NCI-H460 (cell line): ENCODE measurements at regions not wholly inside any gene's neighbourhood (a gene's known extent, or its start where the extent isn't known, plus 50 kb on each side); places are given as distances from the start of the nearest gene placed in this dataset.
A peak's percentile ranks its signal among the peaks of the same experiment; 100 is the strongest.
"Not testable (repeated sequence)": the region's sequence is repeated elsewhere in the genome, so short reads cannot be mapped to it uniquely, and the experiment has no call there.

ENCODE experiments used
- DNase-seq: peaks from one replicate; pipeline ENCODE4 v3.0.0-alpha.2; 2016; ENCODE audit warnings: low read depth; ENCODE audit errors: extremely low read depth

DNA sequence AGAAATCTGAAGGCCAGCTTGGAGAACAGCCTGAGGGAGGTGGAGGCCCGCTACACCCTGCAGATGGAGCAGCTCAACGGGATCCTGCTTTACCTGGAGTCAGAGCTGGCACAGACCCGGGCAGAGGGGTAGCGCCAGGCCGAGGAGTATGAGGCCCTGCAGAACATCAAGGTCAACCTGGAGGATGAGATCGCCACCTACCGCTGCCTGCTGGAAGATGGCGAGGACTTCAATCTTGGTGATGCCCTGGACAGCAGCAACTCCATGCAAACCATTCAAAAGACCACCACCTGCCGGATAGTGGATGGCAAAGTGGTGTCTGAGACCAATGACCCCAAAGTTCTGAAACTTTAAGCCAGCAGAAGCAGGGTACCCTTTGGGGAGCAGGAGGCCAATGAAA, 318.4 kb downstream of the ZFHX3 start:
- DNase-seq = not testable (repeated sequence)

DNA sequence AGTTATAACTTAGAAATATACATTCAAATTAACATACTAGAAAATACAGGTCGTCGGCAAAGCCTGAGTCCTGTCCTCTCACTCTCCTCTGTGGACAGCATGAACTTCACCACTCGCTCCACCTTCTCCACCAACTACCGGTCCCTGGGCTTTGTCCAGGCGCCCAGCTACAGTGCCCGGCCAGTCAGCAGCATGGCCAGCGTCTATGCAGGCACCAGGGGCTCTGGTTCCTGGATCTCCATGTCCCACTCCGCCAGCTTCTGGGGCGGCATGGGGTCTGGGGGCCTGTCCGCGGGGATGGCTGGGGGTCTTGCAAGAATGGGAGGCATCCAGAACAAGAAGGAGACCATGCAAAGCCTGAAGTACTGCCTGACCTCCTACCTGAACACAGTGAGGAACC, 319.4 kb downstream of the ZFHX3 start:
- DNase-seq = no peak

DNA sequence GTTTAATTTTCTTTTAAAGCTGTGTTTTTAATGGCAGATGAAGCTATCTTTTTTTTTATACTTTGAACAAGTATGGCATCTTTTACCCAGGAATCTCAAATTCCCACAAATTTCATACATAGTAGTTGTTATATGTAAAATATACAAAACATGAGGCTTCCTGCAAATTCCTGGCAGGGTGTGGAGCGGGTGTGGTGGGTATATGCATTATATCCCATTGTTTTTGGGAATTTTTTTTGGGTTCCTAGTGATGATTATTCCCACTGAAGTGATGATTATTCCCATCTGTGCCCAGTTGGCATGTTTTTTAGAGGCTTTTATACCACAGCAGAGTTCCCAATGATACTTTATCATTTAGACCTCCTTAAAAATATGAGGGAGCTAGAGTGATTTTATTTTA, 320.4 kb downstream of the ZFHX3 start:
- DNase-seq = no peak

DNA sequence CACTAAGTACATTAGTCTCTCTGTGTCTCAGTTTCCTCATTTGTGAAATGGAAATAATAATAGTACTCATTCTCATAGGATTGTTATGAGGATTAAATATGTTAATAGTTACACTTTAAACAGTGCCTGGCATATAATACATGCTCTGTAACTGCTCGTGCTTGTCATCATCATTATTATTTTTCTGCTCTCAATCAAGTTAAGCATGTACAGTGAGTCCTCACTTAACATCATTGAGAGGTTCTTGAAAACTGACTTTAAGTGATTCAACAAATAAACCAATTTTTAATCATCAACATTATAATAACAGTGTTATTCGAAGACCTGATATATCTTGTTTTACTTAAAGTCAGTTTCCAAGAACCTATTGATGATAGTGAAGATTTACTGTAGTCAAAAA, 322.3 kb downstream of the ZFHX3 start:
- no peak for DNase-seq

DNA sequence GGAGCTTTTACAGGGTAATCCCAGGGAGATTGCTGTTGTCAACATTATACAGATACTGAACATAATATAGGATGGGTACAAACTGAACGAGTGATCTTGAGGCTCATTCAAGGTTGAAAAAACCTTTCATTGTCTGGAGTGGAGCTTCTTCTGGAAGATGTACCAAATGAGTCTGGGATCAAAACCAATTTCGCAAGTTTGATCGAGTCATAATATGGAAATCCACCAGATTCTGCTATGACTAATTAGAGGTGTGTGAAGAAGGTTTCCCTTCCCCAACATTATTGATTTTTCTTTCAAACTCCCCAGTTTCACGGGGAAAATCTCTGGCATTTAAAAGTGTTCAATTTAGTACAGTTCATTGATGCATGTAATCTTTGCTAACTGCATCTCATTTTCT, 324.1 kb downstream of the ZFHX3 start:
- DNase-seq = no peak

DNA sequence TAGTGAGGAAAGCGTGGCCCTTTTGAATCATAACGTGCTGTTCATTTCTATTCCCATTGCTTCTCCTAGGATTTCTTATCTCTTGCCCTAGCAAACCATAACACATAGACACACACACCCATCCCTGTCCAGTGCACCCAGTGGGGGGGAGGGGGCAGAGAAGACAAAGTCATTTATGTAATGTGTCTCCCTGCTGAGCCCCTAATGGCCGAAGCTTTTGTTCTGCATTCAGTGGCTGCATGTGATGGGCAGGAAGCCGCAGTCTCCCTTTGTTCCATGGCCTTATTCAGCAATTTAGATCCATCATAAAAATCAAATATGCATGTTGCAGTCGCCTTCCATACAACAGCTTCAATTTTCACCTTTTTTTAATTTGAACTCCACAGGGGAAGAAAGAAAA, 325.4 kb downstream of the ZFHX3 start:
- DNase-seq = no peak

DNA sequence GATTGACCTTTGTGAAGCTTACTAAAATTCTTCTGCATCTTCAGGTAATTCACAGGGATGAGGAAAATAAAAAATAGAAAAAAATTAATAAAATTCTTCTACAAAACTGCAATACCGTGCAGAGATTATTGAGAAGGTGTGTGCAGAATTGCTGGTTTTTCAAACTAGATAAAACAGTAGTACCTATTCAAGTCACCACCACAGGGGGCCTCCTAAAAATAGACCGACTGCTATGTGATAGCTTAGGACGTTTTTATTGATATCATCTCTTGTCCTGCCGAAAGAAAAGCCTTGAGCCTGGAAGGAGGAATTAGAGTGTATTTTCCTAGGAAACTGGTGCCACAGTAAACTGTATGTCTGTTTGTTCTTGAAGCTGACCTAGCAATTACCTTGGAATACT, 325.9 kb downstream of the ZFHX3 start:
- DNase-seq = no peak

DNA sequence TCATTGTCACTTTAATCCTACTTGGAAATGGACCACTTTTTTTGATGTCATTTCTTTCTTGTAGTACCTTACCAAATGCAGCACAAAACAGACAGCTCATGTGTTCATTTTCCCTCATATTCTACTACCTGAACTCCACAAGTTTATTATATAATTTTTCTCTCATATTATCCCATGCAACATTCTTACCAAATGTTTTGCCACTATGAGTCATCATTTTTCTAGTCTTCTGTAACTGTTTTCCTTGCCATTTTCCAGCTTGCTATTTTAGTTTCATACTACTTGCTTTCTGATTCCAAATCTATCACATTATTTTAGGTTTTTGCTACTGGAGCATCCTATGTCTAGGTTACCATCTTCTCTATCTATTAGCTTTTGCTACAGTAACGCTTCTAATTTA, 332.7 kb downstream of the ZFHX3 start:
- no peak for DNase-seq

DNA sequence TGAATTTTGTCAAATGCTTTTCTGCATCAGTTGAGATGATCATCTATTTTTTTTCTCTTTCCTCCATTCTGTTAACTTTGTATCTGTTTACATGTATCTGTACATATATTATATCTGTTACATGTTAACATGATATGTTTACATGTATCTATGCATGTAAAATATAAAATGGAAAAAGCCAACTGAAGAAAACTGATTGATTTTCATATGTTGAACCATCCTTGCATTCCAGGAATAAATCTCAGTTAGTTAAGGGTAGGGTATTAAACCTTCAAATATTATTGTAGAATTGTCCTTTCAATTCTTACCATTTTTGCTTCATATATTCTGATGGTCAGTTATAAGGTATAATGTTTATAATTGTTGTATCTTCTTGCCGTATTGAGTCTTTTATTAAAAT, 336.1 kb downstream of the ZFHX3 start:
- no peak for DNase-seq

DNA sequence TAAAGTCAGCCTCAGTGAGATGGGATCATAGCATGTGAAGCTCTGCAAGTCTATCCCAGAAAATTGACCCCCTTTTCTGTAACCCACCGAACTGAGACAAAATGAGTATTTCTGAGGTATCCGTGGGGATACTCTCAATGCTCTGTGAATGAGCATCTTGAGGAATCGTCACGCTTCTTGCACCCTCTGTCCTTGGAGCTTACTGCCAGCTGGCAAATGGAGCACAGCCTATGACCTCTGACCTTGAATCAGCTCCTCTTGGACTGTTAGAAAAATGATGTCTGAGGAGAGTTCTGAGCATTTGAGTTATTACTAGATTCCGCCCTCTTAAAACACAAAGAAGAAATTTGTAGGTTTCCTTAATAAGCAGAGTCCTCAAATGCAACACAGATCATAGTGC, 342.1 kb downstream of the ZFHX3 start:
- no peak for DNase-seq

DNA sequence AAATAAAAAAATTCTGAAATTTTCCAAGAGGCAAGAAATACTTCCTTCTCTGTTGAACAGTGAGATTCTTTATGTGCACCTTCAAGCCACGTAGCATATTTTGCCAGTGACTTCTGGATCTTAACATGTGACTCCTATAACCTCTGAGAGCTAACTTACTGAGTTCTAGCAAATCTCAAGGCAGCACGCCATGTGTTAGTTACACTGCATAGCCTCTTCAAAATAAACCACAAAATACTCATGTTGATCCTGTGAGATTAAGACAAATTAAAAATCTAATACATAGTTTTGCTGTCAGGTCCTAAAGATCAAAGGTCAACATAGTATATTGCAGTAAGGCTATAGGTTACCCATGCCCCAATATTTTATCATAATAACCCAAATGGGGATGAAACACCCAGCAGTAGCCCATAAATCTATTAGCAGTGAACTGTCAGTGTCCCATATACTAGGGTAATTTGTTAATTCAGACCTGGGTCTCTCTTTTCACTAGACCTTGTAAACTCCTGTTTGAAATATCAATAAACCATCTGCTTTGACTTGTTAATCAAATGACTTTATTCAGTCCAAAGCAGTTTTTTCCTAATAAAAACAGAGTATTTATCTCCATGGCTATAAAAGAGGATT, 343.1 kb downstream of the ZFHX3 start:
- DNase-seq = no peak

DNA sequence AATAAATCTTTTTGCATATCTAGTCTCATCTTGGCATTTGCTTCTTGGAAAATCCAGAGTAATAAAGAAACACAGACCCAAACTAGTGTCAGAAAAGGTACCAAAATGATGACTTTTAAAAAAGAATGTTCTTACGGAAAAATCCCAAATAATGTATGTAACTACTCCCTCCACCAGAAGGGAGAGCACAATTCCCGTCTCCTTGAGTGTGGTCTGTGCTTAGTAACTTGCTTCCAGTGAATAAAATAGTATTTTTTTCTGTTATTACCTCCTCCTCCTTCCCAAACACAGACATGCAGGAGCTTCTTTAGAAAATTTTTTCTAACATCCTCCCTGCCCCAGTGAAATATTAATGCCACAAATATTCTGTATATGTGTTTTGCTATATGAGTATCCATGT, 358.1 kb downstream of the ZFHX3 start:
- no peak for DNase-seq

DNA sequence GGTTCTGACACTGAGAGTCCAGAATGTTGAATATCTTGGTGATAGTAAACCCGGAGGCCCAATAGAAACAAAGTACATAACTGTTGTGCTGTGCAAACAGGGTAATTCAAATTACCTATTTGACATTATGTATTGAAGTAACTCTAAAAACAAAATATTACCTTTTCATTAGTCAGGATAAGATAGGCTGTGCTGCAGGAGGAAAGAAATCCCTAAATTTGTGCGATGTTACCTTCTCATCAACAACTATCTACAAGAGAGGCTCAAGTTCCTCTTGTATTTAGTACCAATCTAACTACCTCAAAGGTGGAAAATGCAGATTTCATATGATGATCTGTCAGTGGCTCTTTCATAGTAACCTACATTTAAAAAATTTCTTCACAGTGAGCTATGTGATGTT, 367.2 kb downstream of the ZFHX3 start:
- DNase-seq = no peak

DNA sequence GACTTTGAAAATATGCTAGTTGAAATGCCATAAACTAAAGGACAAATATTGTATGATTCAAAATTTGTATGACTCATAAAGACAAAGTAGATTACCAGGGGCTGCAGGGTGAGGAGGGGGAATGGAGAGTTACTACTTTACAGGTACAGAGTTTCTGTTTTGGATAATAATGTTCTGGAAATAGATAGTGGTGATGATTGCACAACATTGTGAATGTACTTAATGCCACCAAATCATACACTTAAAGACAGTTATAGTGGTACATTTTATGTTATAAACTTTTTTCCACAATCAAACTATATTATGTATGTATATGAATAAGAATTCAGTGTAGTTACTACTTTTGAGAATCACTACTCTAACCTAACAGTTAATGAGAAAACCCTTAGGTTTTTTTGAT, 368.1 kb downstream of the ZFHX3 start:
- DNase-seq = no peak

DNA sequence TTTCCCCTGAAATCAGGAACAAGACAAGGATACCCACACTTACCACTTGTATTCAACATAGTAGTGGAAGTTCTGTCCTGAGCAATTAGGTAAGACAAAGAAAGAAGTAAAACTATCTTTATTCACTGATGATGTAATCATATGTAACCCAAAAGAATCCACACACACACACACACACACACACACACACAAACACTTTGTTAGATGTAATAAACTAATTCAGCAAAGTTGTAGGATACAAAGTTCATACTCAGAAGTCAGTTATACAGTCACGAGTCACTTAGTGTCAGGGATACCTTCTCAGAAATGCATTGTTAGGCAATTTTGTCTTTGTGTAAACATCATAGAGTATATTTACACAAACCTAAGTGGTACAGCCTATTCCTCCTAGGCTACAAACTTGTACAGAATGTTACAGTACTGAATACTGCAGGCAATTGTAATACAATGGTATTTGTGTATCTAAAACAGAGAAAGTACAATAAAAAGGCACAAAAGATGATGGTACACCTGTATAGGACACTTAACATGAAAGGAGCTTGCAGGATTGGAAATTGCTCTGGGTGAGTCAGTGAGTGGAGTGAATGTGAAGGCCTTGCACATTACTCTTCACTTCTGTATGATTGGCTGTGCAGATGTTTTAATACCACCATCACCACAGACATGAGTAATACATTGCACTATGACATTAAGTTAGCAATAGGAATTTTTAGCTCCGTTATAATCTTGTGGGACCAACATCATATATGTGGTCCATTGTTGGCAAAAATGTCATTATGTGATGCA, 370.1 kb downstream of the ZFHX3 start:
- no peak for DNase-seq

DNA sequence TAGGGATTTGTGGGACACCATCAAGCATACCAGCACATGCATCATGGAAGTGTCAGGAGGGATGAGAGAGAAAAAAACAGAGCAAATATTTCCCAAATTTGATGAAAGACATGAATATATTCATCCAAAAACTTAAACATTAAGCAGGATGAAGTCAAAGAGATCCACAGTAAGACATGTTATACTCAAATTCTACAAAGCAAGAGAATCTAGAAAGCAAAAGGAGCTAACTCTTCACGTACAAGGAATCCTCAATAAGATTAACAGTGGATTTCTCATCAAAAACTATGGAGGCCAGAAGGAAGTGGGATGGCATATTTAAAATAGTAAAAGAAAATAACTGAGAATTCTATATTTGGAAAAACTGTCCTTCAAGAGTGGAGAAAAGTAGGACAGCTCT, 374.8 kb downstream of the ZFHX3 start:
- no peak for DNase-seq

DNA sequence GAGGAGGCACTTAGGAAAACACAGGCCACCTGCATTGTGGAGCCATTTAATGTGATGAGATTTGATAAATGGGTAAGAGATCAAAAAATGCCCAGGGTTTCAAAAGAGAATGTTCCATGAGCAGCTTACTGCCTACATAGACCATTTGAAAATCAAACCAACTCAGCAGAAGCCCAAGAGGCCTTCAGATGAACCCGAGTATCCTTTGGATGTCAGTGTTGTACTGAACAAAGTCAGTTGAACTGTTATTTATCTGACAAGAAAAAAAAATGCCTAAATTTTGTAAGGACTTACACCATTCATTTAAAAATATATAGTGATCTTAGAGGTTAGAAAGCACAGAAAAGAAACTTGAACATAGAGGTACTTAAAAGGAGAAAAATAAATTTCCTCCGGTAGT, 381.7 kb downstream of the ZFHX3 start:
- DNase-seq = no peak

DNA sequence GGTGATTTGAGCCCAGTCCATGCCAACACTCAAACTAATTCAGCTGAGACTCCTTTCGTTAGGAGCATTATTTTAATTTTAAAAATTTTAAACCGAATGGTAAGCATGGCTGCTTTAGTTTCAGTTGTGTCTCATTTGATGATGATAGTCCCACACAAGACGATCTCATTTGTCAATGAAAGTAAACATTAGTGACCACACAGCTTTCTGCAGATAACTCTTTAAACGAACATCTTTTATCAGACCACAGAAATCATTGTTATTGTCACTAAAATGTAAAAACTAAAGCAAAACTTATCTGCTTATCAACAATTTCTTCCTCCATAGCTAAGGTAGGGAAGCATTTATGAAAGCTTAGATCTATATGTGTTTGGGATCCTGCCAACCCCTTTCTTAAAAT, 382.2 kb downstream of the ZFHX3 start:
- no peak for DNase-seq

DNA sequence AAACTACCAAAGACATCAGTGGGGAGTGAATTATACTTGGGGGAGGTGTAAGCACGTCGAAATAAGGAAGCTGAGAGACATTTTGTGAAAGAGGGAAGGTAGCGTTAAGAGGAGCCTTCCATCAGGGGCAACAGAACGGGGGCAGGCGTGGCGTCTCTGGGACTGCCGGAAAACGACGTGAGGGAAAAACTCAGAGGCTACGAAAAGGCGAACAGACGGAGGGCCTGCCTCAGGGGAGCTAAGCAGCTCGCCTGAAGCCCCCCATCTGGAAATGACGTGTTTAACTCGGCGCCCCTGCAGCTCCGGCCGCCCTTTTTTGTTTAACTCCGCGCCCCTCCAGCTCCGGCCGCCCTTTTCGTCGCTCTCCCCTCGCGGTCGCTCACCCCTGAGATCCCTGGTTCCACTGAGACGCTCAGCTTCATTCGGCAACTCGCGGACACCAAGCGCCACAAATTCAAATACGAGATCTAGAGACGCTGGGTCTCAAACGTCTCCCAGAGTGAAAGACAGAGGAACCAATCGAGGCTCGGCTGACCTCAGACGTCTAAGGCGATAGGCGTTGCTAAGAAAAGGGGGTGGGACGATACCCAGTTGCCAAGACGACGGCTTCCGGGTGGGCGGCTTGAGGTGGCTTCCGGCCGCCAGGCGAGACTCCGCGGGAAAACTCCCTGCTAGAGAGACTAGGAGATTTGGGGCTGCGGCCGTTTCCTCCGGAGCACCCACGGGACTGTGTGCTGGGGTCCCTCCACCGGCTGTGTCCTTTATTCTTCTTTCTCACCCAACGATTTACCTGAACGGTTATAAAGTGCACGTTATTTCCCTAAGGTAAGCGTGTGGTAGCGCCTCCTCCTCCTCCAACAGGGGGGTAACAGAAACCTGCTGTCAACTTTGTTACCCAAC, 383.2 kb downstream of the ZFHX3 start:
- DNase-seq = peak; percentile 96

DNA sequence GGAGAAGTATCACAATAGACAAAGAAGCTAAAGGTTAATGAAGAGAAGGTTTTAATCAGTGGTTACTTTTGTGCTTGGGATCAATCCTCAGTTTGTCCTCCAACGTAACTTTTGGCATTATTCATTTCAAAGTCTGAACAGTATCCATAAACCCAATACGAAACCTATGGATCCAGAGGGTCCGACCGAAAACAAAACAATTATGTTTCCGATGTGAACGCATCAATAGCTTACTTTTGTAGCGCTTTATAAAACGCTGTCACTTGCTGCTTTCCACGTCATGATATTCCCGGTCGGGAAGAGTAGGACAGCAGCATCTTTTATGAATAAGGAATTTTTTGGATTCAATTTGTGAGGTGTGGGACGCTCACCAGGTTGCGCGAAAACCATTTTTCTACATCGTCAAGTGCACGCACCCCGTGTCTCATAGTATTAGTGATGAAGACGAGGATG, 383.8 kb downstream of the ZFHX3 start:
- DNase-seq = no peak

DNA sequence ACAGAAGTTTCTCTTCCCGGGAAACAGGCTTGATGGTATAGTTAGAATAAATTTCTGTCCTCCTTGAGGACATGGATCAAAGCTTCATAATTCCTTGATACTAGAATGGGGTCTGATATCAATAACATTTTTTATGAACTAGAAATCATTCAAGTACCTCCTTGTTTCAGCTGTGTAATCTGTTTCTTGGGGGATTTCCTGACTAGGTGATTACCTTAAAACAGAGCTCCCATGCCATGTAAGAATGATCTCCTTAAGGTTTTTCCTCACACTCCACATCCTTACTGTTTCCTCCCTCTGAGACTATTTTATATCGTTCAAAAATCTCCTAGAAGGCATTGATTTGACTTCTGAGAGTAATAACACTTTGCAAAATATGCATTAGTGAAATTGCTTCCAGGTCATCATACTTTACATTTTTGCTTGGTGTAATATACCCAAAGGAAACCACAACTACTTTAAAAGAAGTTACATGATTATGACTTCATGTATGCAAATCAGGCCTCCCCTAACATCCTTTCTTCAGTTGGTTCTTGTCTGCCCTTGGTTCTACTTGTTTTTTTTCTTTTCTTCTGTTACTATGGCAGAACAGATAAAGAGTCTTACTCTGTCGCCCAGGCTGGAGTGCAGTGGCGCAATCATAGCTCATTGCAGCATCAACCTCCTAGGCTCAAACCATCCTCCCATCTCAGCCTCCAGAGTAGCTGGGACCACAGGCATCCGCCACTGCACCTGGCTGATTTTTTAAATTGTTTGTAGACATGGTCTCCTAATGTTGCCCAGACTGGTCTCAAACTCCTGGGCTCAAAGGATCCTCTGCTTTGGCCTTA, 388.8 kb downstream of the ZFHX3 start:
- no peak for DNase-seq
